ENCODE measurements at regions not wholly inside any gene's neighbourhood (a gene's known extent, or its start where the extent isn't known, plus 50 kb on each side); places are given as distances from the start of the nearest gene placed in this dataset.

DNA sequence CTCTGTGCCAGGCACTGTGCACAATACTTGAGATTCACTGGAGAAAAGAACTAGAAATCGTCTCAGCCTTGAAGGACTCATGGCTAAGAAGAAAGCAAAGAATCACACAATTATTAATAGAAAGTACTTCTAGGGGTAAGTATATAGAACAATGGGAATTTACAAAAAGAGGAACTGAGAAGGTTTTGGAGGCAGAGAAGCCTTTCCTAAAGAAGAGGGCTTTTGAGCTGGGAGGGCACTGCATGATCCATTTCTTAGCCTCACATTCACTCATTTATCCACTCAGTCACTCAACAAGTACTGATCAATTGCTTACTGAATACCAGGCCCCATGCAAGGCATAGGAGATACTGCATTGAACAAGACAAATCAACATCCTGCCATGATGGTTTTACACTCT, 113.5 kb downstream of the TMEM114 start:
- Histone ChIP-seq H3K36me3 (no peaks in the 10 kb centered on the region), H3K27ac (no peak overlapping the region), H3K4me3 (no peak overlapping the region), H3K4me1 (no peaks in the 10 kb centered on the region), H3K9me3 (no peaks in the 10 kb centered on the region), H3K27me3 (no peaks in the 10 kb centered on the region)
- ATAC-seq (no peak), DNase-seq (no peak)
- intact Hi-C loops (cut with DNase I) = no loop called here
- TF ChIP-seq, protein P1, sequence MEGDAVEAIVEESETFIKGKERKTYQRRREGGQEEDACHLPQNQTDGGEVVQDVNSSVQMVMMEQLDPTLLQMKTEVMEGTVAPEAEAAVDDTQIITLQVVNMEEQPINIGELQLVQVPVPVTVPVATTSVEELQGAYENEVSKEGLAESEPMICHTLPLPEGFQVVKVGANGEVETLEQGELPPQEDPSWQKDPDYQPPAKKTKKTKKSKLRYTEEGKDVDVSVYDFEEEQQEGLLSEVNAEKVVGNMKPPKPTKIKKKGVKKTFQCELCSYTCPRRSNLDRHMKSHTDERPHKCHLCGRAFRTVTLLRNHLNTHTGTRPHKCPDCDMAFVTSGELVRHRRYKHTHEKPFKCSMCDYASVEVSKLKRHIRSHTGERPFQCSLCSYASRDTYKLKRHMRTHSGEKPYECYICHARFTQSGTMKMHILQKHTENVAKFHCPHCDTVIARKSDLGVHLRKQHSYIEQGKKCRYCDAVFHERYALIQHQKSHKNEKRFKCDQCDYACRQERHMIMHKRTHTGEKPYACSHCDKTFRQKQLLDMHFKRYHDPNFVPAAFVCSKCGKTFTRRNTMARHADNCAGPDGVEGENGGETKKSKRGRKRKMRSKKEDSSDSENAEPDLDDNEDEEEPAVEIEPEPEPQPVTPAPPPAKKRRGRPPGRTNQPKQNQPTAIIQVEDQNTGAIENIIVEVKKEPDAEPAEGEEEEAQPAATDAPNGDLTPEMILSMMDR (IDR thresholded peaks at IDR 0.05) = no peak
- no peak for TF ChIP-seq POLR2A (IDR thresholded peaks at IDR 0.05)
- 62 to 71% (median 67%) methylated on average over 1 of the region's 1 CpG for WGBS, 4 donors

DNA sequence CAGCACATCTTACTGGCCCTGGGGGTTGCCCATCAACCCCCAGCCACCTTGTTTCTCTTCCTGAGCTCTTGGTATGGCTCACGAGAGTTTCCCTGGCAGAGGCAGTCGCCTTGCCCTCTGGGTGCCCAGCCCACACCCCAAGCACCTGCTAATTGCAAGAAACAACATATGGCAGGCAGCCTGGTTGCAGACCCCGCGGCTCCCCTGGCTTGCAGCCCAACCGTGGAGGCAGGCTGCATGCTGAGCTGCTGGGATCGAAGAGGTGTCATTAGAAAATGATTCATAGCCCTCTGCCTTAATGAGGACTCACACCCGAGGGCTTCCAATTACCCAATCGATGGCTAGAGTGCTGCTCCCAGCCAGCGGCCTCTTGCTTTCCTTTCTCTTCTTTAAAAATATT, 115.7 kb downstream of the TMEM114 start:
- Histone ChIP-seq H3K9me3 (no peaks in the 10 kb centered on the region), H3K36me3 (no peaks in the 10 kb centered on the region), H3K27ac (no peak overlapping the region), H3K4me1 (no peaks in the 10 kb centered on the region), H3K27me3 (no peaks in the 10 kb centered on the region), H3K4me3 (no peak overlapping the region)
- intact Hi-C loops (cut with DNase I) = no loop called here
- TF ChIP-seq, protein P1 (IDR thresholded peaks at IDR 0.05) = no peak
- WGBS, 4 donors = 49 to 60% (median 53%) methylated on average over 6 to 9 of the region's 9 CpGs
- ATAC-seq (no peak), DNase-seq (no peak)

DNA sequence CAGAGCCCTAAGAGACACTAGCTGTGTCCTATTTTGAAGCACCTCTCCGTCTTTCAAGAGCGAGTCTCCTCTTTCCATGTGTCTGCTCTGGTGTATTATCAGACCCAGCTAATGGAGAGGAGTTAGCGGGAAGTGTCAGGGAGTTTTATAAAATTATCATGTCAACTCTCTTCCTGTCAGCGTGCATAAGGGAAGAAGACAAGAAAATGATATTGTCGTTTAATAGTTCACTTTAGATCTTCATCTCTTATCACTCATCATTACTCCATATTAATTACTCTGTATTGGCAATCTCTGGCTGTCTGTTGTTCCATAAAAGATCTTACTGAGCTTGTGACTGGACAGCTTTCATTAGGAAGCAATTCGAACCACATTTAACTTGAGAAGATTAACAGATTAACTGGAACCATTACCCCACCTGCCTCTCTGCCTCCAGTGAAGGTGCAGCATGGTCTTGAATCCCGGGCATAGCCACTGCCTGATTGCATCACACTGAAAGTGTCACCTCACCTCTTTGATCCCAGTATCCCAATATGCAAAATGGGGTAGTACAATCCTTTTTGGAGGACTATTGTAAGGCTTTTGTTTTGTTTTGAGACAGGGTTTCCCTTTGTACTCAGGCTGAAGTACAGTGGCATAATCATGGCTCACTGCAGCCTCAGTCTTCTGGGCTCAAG, 121.1 kb downstream of the TMEM114 start:
- intact Hi-C loops (cut with DNase I) = loop anchor here in 1 of 10 donors (10.0 kb wide), 1 partner anchor 64 kb away; no protein-coding TSS in a partner anchor
- Histone ChIP-seq H3K9me3 (no peaks in the 10 kb centered on the region), H3K27me3 (peaks cover 0 to 9% (median 0%) of the 10 kb centered on the region in 9 donors), H3K4me1 (no peaks in the 10 kb centered on the region), H3K4me3 (no peak overlapping the region), H3K36me3 (no peaks in the 10 kb centered on the region), H3K27ac (no peak overlapping the region)
- WGBS, 4 donors = 74 to 77% (median 74%) methylated on average over 7 of the region's 7 CpGs
- no peak for TF ChIP-seq POLR2A (IDR thresholded peaks at IDR 0.05)
- TF ChIP-seq, protein P1 (IDR thresholded peaks at IDR 0.05) = no peak
- DNase-seq (no peak), ATAC-seq (no peak)

DNA sequence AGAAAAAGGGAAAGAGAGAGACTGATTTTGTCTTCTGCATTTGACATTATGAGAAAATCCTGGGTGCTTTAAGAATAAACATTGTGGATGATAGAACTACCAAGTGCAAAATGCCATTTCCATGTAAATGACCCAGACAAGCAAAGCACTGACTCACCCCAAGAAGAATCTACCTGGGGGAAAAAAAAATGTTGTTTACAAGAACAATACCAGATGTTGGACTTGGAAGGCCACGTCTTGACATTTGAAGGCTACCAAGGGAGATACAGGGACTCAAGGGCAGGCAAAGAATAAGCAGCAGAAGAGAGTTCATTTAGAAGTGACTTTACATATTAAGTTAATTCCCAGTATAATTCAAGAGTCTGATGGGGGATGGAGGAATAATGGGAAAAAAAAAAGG, 125.3 kb downstream of the TMEM114 start:
- DNase-seq (no peak), ATAC-seq (no peak)
- no peaks in the 10 kb centered on the region for H3K4me1 ChIP-seq
- no peaks in the 10 kb centered on the region for H3K36me3 ChIP-seq
- H3K27me3 ChIP-seq = peaks cover 0 to 9% (median 0%) of the 10 kb centered on the region in 9 donors
- TF ChIP-seq, protein P1 (IDR thresholded peaks at IDR 0.05) = no peak
- no peak for TF ChIP-seq POLR2A (IDR thresholded peaks at IDR 0.05)
- no peaks in the 10 kb centered on the region for H3K9me3 ChIP-seq
- H3K4me3 ChIP-seq = no peak overlapping the region
- no peak overlapping the region for H3K27ac ChIP-seq
- intact Hi-C loops (cut with DNase I) = loop anchor here in 1 of 10 donors (10.0 kb wide), 1 partner anchor 60 kb away; no protein-coding TSS in a partner anchor
- 50 to 75% (median 60%) methylated on average over 1 of the region's 1 CpG for WGBS, 4 donors
